SK-N-SH (cell line): ENCODE measurements at regions not wholly inside any gene's neighbourhood (a gene's known extent, or its start where the extent isn't known, plus 50 kb on each side); places are given as distances from the start of the nearest gene placed in this dataset.
"Not testable (repeated sequence)": the region's sequence is repeated elsewhere in the genome, so short reads cannot be mapped to it uniquely, and the experiment has no call there.

Experiments
- CTCF ChIA-PET: fragments of 300-600, 350-600 bp; formaldehyde crosslinking; extraction: SDS; loops from one replicate; lab custom pipeline; 2021; lab: Yijun Ruan, JAX
- POLR2A ChIA-PET: fragments of 350-600 bp; sonication (Branson Sonifier 250); formaldehyde crosslinking; extraction: SDS; loops from one replicate; lab custom pipeline; 2020; ENCODE audit warnings: antibody characterized with exemption, inconsistent platforms; lab: Yijun Ruan, JAX
- DNase-seq: peaks from one replicate; pipeline ENCODE4 v3.0.0; 2012
- H2AFZ ChIP-seq: fragments of 200-600 bp; sonication (generic); 2 replicates; pipeline ENCODE4 v1.8.1; 2016; ENCODE audit warnings: antibody characterized with exemption, mild to moderate bottlenecking, low read depth
- H3F3A ChIP-seq: fragments of 200-600 bp; sonication (generic); replicated peaks from 2 replicates; pipeline ENCODE3; 2016; ENCODE audit warnings: antibody characterized with exemption, mild to moderate bottlenecking; ENCODE audit not compliant: insufficient read depth
- H3K27ac ChIP-seq, 2 experiments: fragments of 200-500 bp in 1 of 2; fragments of 200-600 bp in 1 of 2; sonication (Bioruptor generic) in 1 of 2; sonication (generic), shearing (Covaris generic) in 1 of 2; 2 replicates each; pipeline versions ENCODE4 v1.5.1 to v1.6.1; 2014 to 2016; ENCODE audit warnings: low read depth in 2 of 2, inconsistent platforms in 1 of 2, low read length in 1 of 2, mild to moderate bottlenecking in 1 of 2, mixed read lengths in 1 of 2
- H3K27me3 ChIP-seq: fragments of 200-600 bp; sonication (generic), shearing (Covaris generic); 2 replicates; pipeline ENCODE4 v1.6.1; 2016; ENCODE audit warnings: mixed run types; ENCODE audit not compliant: insufficient read depth
- H3K36me3 ChIP-seq, 2 experiments: fragments of 200-500 bp in 1 of 2; fragments of 200-600 bp in 1 of 2; sonication (Bioruptor generic) in 1 of 2; sonication (generic) in 1 of 2; replicated peaks in 1 of 2; 2 replicates each; pipeline versions ENCODE3 to v1.5.1; 2014 to 2016; ENCODE audit warnings: low read length in 1 of 2, mild to moderate bottlenecking in 1 of 2; ENCODE audit not compliant: insufficient read depth in 2 of 2, control insufficient read depth in 1 of 2
- H3K4me1 ChIP-seq, 2 experiments: fragments of 200-500 bp in 1 of 2; fragments of 200-600 bp in 1 of 2; sonication (Bioruptor generic) in 1 of 2; sonication (generic), shearing (Covaris generic) in 1 of 2; 2 replicates each; pipeline versions ENCODE4 v1.5.1 to v1.6.1; 2014 to 2016; ENCODE audit warnings: low read depth in 1 of 2, low read length in 1 of 2, mixed run types in 1 of 2; ENCODE audit not compliant: insufficient read depth in 2 of 2, control insufficient read depth in 1 of 2
- H3K4me2 ChIP-seq: fragments of 200-600 bp; sonication (generic), shearing (Covaris generic); 2 replicates; pipeline ENCODE4 v1.6.1; 2017; ENCODE audit warnings: mixed run types
- H3K4me3 ChIP-seq, 2 experiments: fragments of 200-500 bp in 1 of 2; fragments of 200-600 bp in 1 of 2; sonication (Bioruptor generic) in 1 of 2; sonication (generic), shearing (Covaris generic) in 1 of 2; 2 replicates each; pipeline versions ENCODE4 v1.5.1 to v1.8.1; 2014 to 2016; ENCODE audit warnings: low read depth in 2 of 2, inconsistent platforms in 1 of 2, low read length in 1 of 2, mild to moderate bottlenecking in 1 of 2, mixed read lengths in 1 of 2, moderate library complexity in 1 of 2
- H3K79me2 ChIP-seq: fragments of 200-600 bp; sonication (generic); 2 replicates; pipeline ENCODE4 v1.8.1; 2017; ENCODE audit warnings: mild to moderate bottlenecking; ENCODE audit not compliant: insufficient read depth
- H3K9ac ChIP-seq: fragments of 200-600 bp; sonication (generic); 2 replicates; pipeline ENCODE4 v1.6.1; 2017; ENCODE audit warnings: mixed run types
- H3K9me2 ChIP-seq: fragments of 200-600 bp; sonication (generic); 2 replicates; pipeline ENCODE4 v1.6.1; 2017; ENCODE audit warnings: mixed run types
- H3K9me3 ChIP-seq: fragments of 200-600 bp; sonication (generic); 2 replicates; pipeline ENCODE4 v1.6.1; 2017; ENCODE audit warnings: mixed run types, mild to moderate bottlenecking, moderate library complexity
- H4K20me1 ChIP-seq: fragments of 200-600 bp; sonication (generic); 2 replicates; pipeline ENCODE4 v1.6.1; 2017; ENCODE audit warnings: mild to moderate bottlenecking, mixed run types; ENCODE audit not compliant: insufficient read depth
- CHD2 ChIP-seq: fragments of 150-350 bp; IDR thresholded peaks from 2 replicates; pipeline ENCODE4 v1.6.1; 2018; ENCODE audit warnings: low read length; ENCODE audit not compliant: partially characterized antibody
- EP300 ChIP-seq, 2 experiments: IDR thresholded peaks; 2 replicates each; pipeline versions ENCODE4 v1.4.0 to v1.6.1; 2012; ENCODE audit warnings: borderline replicate concordance in 1 of 2, low read depth in 1 of 2, low read length in 1 of 2
- FOXM1 ChIP-seq: IDR thresholded peaks from 2 replicates; pipeline ENCODE4 v1.4.0; 2012; ENCODE audit warnings: low read depth, mild to moderate bottlenecking
- GATA2 ChIP-seq: sonication (generic); formaldehyde crosslinking; IDR thresholded peaks from 2 replicates; pipeline ENCODE4 v1.5.0; 2020; ENCODE audit warnings: mild to moderate bottlenecking, missing genetic modification reagents
- NRF1 ChIP-seq: IDR thresholded peaks from 2 replicates; pipeline ENCODE4 v1.6.1; 2012; ENCODE audit warnings: low read depth, mild to moderate bottlenecking, low read length
- RCOR1 ChIP-seq: fragments of 150-350 bp; IDR thresholded peaks from 2 replicates; pipeline ENCODE4 v1.6.1; 2017; ENCODE audit warnings: antibody characterized with exemption, low read length
- SIN3A ChIP-seq: IDR thresholded peaks from 2 replicates; pipeline ENCODE4 v1.6.1; 2012; ENCODE audit warnings: low read depth, mild to moderate bottlenecking, low read length, moderate library complexity, borderline replicate concordance
- SMC3 ChIP-seq: IDR thresholded peaks from 2 replicates; pipeline ENCODE4 v1.6.1; 2012; ENCODE audit warnings: low read depth, low read length, improper control_type of control experiment
- TEAD4 ChIP-seq: IDR thresholded peaks from 2 replicates; pipeline ENCODE4 v1.4.0; 2012; ENCODE audit warnings: mild to moderate bottlenecking, borderline replicate concordance; ENCODE audit not compliant: insufficient read depth
- YY1 ChIP-seq: IDR thresholded peaks from 2 replicates; pipeline ENCODE4 v1.4.0; 2012; ENCODE audit warnings: low read depth, mild to moderate bottlenecking
- WGBS: methylation state at CpG from one replicate; pipeline ENCODE4 v1.1.6; 2017; ENCODE audit warnings: low lambda C conversion rate; 5-methylcytosine and 5-hydroxymethylcytosine counted together
- TF ChIP-seq, protein P1 (sequence below): IDR thresholded peaks from 2 replicates; pipeline ENCODE4 v1.4.0; 2012; ENCODE audit warnings: low read depth, borderline replicate concordance
- TF ChIP-seq, protein P2 (sequence below): fragments of 200-600 bp; sonication (generic); IDR thresholded peaks from 2 replicates; pipeline ENCODE4 v1.6.1; 2017; ENCODE audit warnings: antibody characterized with exemption, mild to moderate bottlenecking, moderate library complexity
- TF ChIP-seq, protein P3 (sequence below): IDR thresholded peaks from 2 replicates; pipeline ENCODE4 v1.4.0; 2012; ENCODE audit warnings: low read depth, borderline replicate concordance
- TF ChIP-seq, protein P4 (sequence below): fragments of 150-350 bp; IDR thresholded peaks from 2 replicates; pipeline ENCODE4 v1.6.1; 2017; ENCODE audit warnings: antibody characterized with exemption, low read length, low read depth, borderline replicate concordance

DNA sequence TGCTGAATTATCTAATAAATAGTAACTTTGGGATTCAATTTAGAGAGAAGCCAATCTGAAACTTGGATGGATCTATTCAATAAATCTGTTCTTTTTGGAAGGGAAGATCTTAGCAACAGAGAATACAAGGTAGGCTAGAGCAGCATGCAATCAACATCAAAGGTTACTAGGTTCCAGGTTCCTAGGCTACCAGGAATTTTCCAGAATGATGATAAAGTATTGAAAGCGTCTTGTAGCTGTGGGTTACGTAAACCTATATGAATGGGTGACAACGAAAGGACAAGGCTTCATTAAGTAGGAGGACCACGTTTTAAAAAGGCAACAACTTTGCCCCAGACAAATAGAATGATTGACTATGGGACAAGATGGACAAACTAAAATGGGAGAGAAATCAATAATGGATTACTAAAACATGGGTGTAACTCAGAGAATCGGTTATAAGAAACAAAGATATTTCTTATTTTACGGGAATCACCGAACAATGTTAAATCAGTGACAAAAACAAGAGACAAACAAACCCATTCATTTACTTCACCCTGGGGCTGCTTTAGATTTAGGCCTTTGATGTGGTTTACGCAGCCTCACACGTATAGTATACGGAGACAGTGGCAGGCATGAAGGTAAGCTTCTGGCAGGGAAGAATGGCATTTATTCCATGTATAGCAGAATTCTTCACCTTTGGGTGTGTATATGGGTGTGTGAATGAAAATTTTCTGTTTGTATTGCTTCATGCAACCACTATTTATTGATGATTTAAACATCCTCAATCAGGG lies 732.6 kb upstream of the PABPC4L start (continued):
- TF ChIP-seq, protein P1, sequence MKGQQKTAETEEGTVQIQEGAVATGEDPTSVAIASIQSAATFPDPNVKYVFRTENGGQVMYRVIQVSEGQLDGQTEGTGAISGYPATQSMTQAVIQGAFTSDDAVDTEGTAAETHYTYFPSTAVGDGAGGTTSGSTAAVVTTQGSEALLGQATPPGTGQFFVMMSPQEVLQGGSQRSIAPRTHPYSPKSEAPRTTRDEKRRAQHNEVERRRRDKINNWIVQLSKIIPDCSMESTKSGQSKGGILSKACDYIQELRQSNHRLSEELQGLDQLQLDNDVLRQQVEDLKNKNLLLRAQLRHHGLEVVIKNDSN, result no peak
- TF ChIP-seq, protein P2, sequence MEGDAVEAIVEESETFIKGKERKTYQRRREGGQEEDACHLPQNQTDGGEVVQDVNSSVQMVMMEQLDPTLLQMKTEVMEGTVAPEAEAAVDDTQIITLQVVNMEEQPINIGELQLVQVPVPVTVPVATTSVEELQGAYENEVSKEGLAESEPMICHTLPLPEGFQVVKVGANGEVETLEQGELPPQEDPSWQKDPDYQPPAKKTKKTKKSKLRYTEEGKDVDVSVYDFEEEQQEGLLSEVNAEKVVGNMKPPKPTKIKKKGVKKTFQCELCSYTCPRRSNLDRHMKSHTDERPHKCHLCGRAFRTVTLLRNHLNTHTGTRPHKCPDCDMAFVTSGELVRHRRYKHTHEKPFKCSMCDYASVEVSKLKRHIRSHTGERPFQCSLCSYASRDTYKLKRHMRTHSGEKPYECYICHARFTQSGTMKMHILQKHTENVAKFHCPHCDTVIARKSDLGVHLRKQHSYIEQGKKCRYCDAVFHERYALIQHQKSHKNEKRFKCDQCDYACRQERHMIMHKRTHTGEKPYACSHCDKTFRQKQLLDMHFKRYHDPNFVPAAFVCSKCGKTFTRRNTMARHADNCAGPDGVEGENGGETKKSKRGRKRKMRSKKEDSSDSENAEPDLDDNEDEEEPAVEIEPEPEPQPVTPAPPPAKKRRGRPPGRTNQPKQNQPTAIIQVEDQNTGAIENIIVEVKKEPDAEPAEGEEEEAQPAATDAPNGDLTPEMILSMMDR, result no peak
- TF ChIP-seq YY1, result no peak
- no peak for TF ChIP-seq FOXM1

DNA sequence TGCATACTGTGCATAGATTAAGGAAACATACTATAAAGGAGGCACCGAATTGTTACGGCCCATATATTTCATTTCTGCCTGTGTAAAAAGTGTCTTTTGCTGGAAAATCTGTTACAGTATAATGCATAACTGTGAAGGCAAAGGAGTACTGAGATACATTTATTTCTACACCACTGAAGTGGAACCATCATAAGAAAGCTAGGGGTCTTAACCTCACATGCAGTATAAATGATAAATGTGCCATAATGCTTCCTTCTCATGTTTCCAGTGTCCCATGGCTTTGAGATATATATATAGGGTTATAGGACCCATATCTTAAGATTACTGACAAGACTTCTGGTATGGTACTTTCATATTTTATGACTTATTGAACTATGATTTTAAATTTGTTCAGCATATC lies 713.8 kb upstream of the PABPC4L start:
- Histone ChIP-seq H3K4me3 (no peak overlapping the region), H3K27ac (no peak overlapping the region), H4K20me1 (no peaks in the 10 kb centered on the region), H3F3A (no peaks in the 10 kb centered on the region), H3K4me2 (no peak overlapping the region), H3K27me3 (no peaks in the 10 kb centered on the region), H3K36me3 (no peaks in the 10 kb centered on the region), H3K79me2 (no peaks in the 10 kb centered on the region), H3K9ac (no peak overlapping the region), H3K9me2 (no peaks in the 10 kb centered on the region), H3K4me1 (no peaks in the 10 kb centered on the region), H3K9me3 (no peaks in the 10 kb centered on the region), H2AFZ (no peak overlapping the region)
- TF ChIP-seq CHD2 (no peak), GATA2 (CRISPR knock-in tag) (no peak)
- ChIA-PET POLR2A (no interaction called here), CTCF (no interaction called here)
- WGBS, result 71% methylated on average over 2 of the region's 2 CpGs
- DNase-seq, result no peak

DNA sequence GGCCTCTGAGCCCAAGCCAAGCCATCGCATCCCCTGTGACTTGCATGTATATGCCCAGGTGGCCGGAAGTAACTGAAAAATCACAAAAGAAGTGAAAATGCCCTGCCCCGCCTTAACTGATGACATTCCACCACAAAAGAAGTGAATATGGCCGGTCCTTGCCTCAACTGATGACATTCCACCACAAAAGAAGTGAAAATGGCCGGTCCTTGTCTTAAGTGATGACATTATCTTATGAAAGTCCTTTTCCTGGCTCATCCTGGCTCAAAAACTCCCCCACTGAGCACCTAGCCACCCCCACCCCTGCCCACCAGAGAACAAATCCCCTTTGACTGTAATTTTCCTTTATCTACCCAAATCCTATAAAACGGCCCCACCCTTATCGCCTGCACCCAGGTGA lies 712.7 kb upstream of the PABPC4L start:
- H3K9ac ChIP-seq, H3K27me3 ChIP-seq, POLR2A ChIA-PET, H3K9me3 ChIP-seq, H3K36me3 ChIP-seq, H3K4me3 ChIP-seq, H3K79me2 ChIP-seq, H4K20me1 ChIP-seq, H3K4me2 ChIP-seq, H3K4me1 ChIP-seq, H3F3A ChIP-seq, CTCF ChIA-PET, DNase-seq, H3K27ac ChIP-seq, H2AFZ ChIP-seq, H3K9me2 ChIP-seq: not testable (repeated sequence)
- 20% methylated on average over 7 of the region's 7 CpGs for WGBS

DNA sequence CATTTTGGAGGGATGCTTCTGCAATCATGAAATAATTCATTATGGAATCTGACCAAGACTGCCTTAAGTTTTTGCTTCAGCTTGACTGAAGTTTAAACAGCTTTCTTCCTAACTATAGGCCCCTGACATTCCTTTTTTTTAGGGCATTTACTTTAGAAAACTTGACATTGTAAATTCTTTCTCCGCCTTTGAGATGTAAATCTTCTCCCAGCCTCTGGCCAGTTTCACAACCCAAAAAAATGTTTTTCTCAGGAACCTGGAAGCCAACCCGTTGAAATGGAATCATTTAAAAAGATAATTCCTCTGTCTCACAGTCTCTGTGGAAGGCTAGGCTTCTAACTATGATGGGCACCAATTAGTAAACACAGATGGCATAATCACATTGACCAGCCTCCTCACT lies 710.4 kb upstream of the PABPC4L start:
- Histone ChIP-seq H4K20me1 (no peaks in the 10 kb centered on the region), H3K4me3 (no peak overlapping the region), H3K9ac (no peak overlapping the region), H3K27ac (no peak overlapping the region), H3K4me2 (no peak overlapping the region), H3K36me3 (no peaks in the 10 kb centered on the region), H3K4me1 (no peaks in the 10 kb centered on the region), H3K9me3 (no peaks in the 10 kb centered on the region), H3K9me2 (no peaks in the 10 kb centered on the region), H3F3A (no peaks in the 10 kb centered on the region), H3K79me2 (no peaks in the 10 kb centered on the region), H3K27me3 (no peaks in the 10 kb centered on the region), H2AFZ (no peak overlapping the region)
- CTCF ChIA-PET, result no interaction called here
- 14% methylated on average over 2 of the region's 2 CpGs for WGBS
- DNase-seq, result no peak
- POLR2A ChIA-PET, result no interaction called here
- TF ChIP-seq, protein P3, sequence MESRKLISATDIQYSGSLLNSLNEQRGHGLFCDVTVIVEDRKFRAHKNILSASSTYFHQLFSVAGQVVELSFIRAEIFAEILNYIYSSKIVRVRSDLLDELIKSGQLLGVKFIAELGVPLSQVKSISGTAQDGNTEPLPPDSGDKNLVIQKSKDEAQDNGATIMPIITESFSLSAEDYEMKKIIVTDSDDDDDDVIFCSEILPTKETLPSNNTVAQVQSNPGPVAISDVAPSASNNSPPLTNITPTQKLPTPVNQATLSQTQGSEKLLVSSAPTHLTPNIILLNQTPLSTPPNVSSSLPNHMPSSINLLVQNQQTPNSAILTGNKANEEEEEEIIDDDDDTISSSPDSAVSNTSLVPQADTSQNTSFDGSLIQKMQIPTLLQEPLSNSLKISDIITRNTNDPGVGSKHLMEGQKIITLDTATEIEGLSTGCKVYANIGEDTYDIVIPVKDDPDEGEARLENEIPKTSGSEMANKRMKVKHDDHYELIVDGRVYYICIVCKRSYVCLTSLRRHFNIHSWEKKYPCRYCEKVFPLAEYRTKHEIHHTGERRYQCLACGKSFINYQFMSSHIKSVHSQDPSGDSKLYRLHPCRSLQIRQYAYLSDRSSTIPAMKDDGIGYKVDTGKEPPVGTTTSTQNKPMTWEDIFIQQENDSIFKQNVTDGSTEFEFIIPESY, result no peak
- no peak for TF ChIP-seq TEAD4
- no peak for TF ChIP-seq RCOR1
- no peak for TF ChIP-seq SIN3A
- TF ChIP-seq EP300 (IDR thresholded peaks at IDR 0.05; ENCODE audit: borderline replicate concordance in 1 of 2, low read depth in 1 of 2, low read length in 1 of 2), result no peak
- no peak for TF ChIP-seq NRF1
- no peak for TF ChIP-seq SMC3
- TF ChIP-seq, protein P4, sequence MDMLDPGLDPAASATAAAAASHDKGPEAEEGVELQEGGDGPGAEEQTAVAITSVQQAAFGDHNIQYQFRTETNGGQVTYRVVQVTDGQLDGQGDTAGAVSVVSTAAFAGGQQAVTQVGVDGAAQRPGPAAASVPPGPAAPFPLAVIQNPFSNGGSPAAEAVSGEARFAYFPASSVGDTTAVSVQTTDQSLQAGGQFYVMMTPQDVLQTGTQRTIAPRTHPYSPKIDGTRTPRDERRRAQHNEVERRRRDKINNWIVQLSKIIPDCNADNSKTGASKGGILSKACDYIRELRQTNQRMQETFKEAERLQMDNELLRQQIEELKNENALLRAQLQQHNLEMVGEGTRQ, result no peak
- no peak for TF ChIP-seq GATA2 (CRISPR knock-in tag)
